GM21723 (cell line): ENCODE measurements at regions not wholly inside any gene's neighbourhood (a gene's known extent, or its start where the extent isn't known, plus 50 kb on each side); places are given as distances from the start of the nearest gene placed in this dataset.

ENCODE experiments used
- ATAC-seq: cut with Tn5 transposase; IDR thresholded peaks from one replicate; pipeline ENCODE4 v1.9.1; 2021; ENCODE audit warnings: mild to moderate bottlenecking, moderate library complexity; ENCODE audit not compliant: unreplicated experiment

DNA sequence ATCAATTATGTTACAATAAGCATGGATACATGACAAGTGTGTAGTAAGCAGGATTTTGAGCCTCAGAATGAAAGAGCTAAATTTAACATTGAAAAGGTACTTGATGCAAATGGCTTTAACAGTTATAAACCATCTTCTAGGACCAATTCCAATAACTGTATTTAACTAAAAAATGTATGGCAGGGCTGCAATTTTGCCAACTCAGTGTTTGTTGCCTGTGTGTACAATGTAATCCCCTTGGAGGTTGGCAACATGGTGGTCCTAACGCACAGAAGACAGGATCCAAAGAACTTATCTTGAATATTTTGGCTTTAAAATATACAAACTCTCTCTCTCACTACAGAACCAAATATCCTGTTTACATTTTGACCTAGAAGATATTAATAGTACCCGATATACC, 2314.1 kb downstream of the LRRC4C start:
- ATAC-seq, result no peak

DNA sequence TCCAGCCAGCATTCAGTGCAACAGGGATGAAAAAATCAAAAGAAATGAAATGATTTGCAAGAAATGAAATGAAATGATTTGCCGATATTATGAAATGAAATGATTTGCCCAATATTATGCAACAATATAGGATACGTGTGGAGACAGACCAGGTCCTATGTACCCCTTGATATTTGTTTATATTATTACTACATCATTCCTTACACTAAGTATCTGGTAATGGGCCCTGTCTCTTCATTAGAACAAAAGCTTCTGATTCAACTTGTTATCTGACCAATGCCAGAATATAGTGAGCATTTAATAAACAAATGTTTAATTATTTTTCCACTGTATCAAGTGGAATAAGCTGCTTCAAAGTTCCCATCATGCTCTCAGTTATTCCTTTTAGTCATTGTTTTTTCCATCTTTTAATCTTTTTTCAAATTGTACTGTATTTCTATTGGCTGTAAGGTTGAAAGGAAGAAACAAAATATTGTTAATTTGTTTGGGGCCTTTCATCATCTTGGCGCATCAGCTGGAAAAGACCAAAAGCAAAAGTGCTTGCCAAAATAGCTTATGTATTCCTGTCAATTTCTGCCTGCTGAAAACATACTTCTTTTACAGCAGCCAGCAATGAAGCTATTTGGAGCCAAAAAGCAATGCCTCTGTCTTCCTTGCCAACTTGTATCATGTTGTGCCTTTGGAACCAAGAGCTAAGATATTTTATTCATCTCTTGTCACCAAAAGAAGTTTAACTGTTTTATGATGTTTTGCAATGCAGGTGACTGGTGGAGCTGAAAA, 2314.9 kb downstream of the LRRC4C start:
- ATAC-seq, result no peak

DNA sequence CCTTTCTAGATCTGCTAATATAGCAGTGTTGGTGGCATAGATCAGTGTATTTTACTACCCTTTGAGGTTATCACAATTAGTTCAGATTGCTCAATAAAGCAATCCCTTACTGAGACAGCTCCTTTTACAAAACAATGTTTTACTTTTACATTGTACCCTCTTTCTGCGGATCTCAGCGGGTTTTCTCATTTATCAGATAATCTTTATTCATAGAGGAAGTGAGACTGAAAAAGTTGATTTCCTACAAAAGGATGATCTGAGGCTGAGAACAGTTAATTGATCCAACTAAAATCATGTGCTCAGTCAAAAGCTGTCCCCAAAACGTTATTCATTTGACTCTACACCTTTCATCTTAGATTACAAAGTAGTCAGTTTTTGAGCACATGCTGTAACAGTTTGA, 2319.9 kb downstream of the LRRC4C start:
- ATAC-seq, result no peak

DNA sequence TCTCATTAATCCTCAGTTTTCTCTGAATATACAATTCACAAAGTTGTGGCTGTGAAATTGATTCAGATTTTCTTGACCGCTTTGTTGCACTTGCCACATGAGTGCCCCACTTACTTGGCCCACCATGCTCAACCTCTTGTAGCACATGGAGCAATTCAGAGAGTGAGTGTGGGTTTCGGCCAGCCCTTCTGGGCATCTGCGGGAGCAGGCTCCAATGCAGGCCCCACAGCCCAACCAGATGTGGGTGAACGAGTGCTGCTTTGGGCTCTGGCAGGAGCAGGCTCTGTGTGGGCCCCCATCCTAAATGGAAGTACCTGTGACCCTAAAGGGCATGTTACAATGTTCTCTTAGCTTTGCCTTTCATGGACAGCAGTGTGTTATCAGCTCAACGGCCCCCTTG, 2338.6 kb downstream of the LRRC4C start:
- ATAC-seq, result no peak

GRCh38 chr11:39113606-39114005, 2345.8 kb downstream of the LRRC4C start:
- ATAC-seq, result no peak

DNA sequence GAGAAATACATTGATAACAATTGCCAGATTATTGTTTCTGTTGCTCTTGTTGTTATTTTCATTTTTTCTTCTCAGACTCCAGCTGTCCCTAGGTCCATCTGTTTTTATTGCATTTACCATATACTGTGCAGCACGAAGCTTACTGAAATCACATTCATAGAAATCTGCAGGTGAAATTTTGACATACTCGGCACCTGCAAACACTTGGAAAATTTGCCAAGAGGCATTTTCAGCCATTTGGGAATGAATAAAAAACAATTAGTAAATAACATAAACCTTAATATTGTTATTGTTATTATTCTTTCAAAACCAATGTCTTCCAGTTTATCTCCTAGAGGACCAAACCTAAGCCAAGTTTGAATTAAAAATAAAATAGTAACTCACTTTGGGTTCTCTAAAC, 2357.2 kb downstream of the LRRC4C start:
- ATAC-seq, result no peak

DNA sequence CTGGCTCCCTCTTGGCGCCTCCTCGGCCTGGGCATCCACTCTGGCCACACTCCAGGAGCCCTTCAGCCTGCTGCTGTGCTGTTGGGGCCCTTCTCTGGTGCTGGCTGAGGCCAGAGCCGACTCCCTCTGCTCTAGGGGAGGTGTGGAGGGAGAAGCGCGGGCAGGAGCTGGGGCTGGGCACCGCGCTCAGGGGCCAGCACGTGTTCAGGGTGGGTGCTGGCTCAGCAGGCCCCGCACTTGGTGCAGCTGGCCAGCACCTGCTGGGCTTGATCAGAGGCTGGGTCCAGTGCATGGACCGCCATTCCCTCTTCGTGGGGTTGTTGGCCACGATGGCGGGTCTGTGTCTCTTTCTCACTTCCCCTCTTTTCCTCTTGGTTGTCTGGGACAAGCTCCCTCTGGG, 2381.0 kb downstream of the LRRC4C start:
- ATAC-seq, result no peak

DNA sequence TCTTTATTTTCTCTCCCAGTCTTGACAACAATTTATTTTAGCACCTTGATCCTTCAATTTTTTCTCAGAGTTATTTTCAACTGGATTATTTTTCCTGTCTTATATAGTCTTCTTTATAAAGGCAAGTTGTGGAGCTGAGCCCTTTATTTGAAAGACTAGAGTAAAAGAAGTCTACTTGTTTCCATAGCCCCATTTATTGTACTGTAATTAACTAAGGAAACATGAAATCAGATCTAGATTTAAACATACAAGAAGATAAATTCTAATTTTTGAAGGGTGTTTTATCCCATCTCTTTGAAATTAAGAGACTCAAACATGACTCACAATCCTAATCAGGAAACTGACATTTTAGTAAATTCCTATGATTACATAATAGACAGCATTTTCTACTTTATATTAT, 2421.8 kb downstream of the LRRC4C start:
- ATAC-seq, result no peak

- no peak for ATAC-seq
Measured at GRCh38 chr11:39036021-39036420, 2423.4 kb downstream of the LRRC4C start.

- no peak for ATAC-seq
Measured at GRCh38 chr11:39021539-39021938, 2423.5 kb upstream of the RAG2 start.

- no peak for ATAC-seq
Measured at GRCh38 chr11:39011797-39012196, 2413.8 kb upstream of the RAG2 start.

- ATAC-seq, result no peak
Measured at GRCh38 chr11:38990841-38991240, 2392.8 kb upstream of the RAG2 start.

DNA sequence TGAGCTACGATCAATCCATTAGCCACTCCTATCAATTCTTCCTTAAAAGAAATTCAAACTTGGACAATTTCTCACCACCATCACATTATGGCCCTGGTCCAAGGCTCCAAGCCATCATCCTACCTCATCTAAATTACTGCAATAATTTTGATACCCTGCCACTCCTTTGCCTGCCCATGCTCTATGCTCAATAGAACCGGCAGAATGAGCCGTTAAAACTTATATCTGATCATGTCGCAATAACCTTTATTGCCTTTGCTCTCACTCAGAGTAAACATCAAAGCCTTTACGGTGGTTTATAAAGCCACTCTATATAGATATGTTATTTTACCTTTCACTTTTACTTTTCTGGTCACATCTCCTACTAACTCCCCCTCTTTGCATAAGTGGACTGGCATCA, 2392.1 kb upstream of the RAG2 start:
- no peak for ATAC-seq

DNA sequence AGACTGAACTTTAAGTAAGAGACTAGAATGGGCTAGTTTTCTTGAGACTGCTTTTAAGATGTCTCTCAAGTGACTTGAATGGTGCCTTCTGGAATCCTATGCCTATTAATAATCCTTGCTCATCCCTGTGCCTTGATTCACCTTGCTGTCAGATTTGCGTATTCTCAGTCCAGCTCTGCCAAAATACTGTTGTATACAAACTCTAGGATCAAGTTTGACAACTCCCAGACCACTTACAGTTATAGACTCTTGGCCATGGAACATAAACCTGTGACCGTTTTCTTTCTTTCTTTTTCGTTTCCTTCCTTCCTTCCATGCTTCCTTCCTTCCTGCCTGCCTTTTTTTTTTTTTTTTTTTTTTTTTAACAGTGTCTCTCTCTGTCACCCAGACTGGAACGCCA, 2390.9 kb upstream of the RAG2 start:
- ATAC-seq, result no peak

- no peak for ATAC-seq
Measured at GRCh38 chr11:38972220-38972619, 2374.2 kb upstream of the RAG2 start.

DNA sequence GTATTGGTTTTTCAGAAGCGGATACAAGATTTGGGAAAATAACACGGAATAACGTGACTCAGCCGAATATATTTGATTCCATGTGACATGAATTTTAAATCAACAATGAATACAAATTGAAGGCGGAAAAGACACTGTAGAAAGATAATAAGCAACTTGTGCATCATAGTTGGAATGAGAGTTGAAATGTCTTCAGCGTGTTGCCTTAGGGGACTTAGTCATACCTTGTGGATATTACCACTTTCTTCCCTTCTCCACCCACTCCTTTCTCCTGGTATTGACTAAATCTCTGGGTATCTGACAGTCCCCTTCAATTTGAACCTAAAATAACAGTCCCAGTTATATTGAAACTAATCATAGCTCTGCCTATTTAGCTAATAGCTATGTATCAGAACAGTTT, 2373.1 kb upstream of the RAG2 start:
- no peak for ATAC-seq

GRCh38 chr11:38968951-38969350, 2370.9 kb upstream of the RAG2 start:
- ATAC-seq, result no peak

- ATAC-seq, result no peak
Measured at GRCh38 chr11:38952698-38953097, 2354.7 kb upstream of the RAG2 start.

DNA sequence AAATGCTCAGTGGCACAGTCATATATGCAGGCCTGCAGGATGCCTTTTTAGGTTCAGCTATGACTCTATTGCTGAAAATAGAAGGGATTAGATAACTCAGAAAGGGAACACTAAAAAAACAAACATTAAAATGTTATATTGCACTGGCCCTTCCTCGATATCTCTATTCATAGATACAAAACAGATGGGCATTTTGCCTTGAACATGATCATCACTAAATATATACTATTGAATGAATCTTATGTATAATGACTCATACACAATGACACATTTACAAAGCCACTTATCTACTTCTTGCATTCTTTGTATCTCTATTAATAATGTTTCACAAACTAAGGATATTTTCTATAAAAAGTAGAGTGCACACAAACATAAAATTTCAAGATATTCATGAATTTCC, 2352.8 kb upstream of the RAG2 start:
- ATAC-seq, result no peak

DNA sequence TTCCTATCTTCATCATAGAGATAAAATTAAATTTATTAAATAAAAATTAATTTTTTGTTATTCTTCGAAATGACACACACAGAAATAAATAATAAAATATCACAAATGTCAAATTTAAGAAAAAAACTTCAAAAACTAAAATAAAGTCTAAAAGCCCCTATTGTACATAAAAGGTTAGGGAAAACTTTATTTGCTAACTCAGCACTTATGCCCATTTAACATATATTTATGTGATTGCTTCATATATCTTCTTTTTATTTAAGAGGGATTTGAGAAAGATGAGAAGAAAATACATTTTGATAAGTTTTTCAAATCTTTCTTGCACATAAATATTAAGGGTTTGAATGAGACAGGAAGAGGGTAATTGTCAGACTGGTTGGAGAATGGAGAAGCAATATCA, 2350.4 kb upstream of the RAG2 start:
- no peak for ATAC-seq

- no peak for ATAC-seq
Measured at GRCh38 chr11:38937709-38938108, 2339.7 kb upstream of the RAG2 start.

- no peak for ATAC-seq
Measured at GRCh38 chr11:38935941-38936340, 2337.9 kb upstream of the RAG2 start.

DNA sequence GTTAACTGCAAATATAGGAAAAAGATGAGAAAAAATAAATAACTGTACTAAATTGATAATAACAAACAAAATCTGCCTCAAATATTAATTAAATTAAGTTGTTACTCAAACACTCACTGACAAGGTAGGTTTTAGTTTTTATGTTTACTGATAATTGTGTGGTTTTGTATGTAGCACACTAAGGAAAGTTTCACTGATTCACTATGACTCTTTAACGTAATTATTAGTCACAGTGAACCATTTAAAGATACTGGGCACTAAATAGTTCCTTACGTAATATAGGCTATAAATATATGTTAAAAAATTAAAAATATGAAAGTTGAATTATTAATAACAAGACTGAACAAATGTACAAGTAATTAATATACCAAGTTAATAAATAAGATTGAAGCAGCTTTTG, 2330.0 kb upstream of the RAG2 start:
- no peak for ATAC-seq
